GM12892 (cell line): ENCODE measurements at regions not wholly inside any gene's neighbourhood (a gene's known extent, or its start where the extent isn't known, plus 50 kb on each side); places are given as distances from the start of the nearest gene placed in this dataset.

Experiments
- POLR2A ChIP-seq: IDR thresholded peaks from 2 replicates; pipeline ENCODE4 v1.6.1; 2011; ENCODE audit warnings: low read depth, low read length, control low read depth
- POLR2AphosphoS5 ChIP-seq: IDR thresholded peaks from 2 replicates; pipeline ENCODE4 v1.6.1; 2011; ENCODE audit warnings: low read depth, low read length, control low read depth

DNA sequence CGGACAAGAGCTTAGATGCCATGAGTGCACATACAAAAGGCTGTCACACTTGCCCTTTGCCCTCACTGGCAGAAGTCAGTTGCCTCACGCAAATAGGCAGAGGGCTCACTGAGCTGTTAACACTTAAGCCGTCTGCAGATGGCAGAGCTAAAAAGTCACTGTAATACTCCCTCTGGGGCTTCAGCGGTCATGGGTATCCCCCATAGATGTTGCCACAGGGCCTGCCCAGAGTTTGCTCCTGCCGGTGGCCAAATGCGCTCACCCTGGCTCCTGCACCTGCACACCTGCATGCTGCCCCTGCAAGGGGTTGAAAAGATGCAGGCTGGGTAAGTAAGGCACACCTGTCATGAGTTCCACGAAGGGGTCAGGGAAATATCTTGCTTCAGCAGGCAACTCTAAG lies 741.5 kb downstream of the EDEM1 start:
- no peak for TF ChIP-seq POLR2A
- TF ChIP-seq POLR2AphosphoS5, result no peak
